Spleen (tissue), 7 donors: ENCODE measurements at regions not wholly inside any gene's neighbourhood (a gene's known extent, or its start where the extent isn't known, plus 50 kb on each side); places are given as distances from the start of the nearest gene placed in this dataset.

Experiments used
- CTCF ChIP-seq, 11 experiments: fragments of 200-600 bp in 7 of 11; fragments of 450-650 bp in 4 of 11; sonication (generic) in 4 of 11; IDR thresholded peaks in 8 of 11; conservative IDR thresholded peaks in 3 of 11; 1 replicate in 7 of 11; 2 replicates in 4 of 11; pipeline versions ENCODE4 v1.4.0 to v1.8.0; 2016 to 2021; ENCODE audit warnings: antibody characterized with exemption in 11 of 11, inconsistent platforms in 4 of 11, mild to moderate bottlenecking in 1 of 11
- POLR2A ChIP-seq, 3 donors: fragments of 450-650 bp; IDR thresholded peaks; one replicate each; pipeline ENCODE4 v1.5.1; 2017; ENCODE audit warnings: antibody characterized with exemption in 3 of 3, mild to moderate bottlenecking in 1 of 3
- POLR2AphosphoS5 ChIP-seq, 3 donors: sonication (generic); formaldehyde crosslinking; IDR thresholded peaks; one replicate each; pipeline ENCODE4 v1.5.1; 2017; ENCODE audit warnings: antibody characterized with exemption in 3 of 3
- donor health status: DM: no; HTN: no; CAD: no; lungs with moderate emphysema.
- donor health status: DM: no; HTN: no; CAD: no.
- donor health status: DM: no; HTN: no; CAD: no.

GRCh38 chr3:80496452-80496851 is 728.7 kb upstream of the ROBO1 start:
- no peak for TF ChIP-seq CTCF (IDR thresholded peaks at IDR 0.05 in 8 of 11, conservative IDR thresholded peaks at IDR 0.05 in 3 of 11)
- no peak for TF ChIP-seq POLR2A (IDR thresholded peaks at IDR 0.05)
- TF ChIP-seq POLR2AphosphoS5 (IDR thresholded peaks at IDR 0.05): no peak
